ENCODE measurements at regions not wholly inside any gene's neighbourhood (a gene's known extent, or its start where the extent isn't known, plus 50 kb on each side); places are given as distances from the start of the nearest gene placed in this dataset.

GRCh38 chr19:31897292-31897691 lies 448.1 kb upstream of the ZNF507 start:
- Histone ChIP-seq H3K9ac (ENCODE audit: low read depth in 1 of 2, low read length in 2 of 2) (no peak overlapping the region), H3K27ac (ENCODE audit: low read depth in 1 of 2, low read length in 2 of 2) (no peak overlapping the region), H3K27me3 (ENCODE audit: control insufficient read depth in 4 of 4, insufficient read depth in 4 of 4, low read length in 3 of 4) (no peaks in the 10 kb centered on the region), H3K9me3 (ENCODE audit: control insufficient read depth in 4 of 4, low read length in 3 of 4) (peaks cover 0 to 8% (median 0%) of the 10 kb centered on the region in 4 donors), H3K4me1 (ENCODE audit: control insufficient read depth in 4 of 4, insufficient read depth in 4 of 4, low read length in 3 of 4) (no peaks in the 10 kb centered on the region), H3K36me3 (ENCODE audit: control insufficient read depth in 4 of 4, insufficient read depth in 3 of 4, low read depth in 1 of 4, low read length in 3 of 4) (no peaks in the 10 kb centered on the region), H3K4me3 (ENCODE audit: low read depth in 1 of 3, low read length in 3 of 3) (no peak overlapping the region)
- no peak for DNase-seq (ENCODE audit: low spot score)
- 78% methylated on average over 3 of the region's 3 CpGs for WGBS
- no peak for TF ChIP-seq HNF4G (IDR thresholded peaks at IDR 0.05)
- TF ChIP-seq ATF3 (IDR thresholded peaks at IDR 0.05) = no peak
- no peak for TF ChIP-seq TAF1 (conservative IDR thresholded peaks at IDR 0.05)

DNA sequence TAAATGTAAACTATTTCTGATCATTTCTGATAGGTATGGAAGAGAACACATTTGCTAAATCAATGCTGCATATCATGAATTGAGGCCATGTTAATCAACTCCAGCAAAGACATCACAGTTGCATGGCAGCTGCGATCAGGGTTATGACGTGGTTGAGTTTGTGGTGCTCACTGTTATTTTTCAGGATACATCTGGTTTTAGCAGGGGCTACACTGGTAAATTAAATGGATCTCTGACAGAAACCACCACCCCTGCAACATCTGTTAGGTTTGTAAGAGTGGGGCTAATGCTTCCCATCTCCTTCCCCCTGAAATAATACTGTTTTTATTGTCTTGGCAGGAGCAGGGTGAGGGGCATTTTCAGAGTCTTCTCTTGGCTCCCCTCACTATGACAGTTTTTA lies 444.4 kb upstream of the ZNF507 start:
- WGBS = 73% methylated on average over 2 of the region's 2 CpGs
- peaks cover 0 to 3% (median 0%) of the 10 kb centered on the region in 4 donors for H3K9me3 ChIP-seq (ENCODE audit: control insufficient read depth in 4 of 4, low read length in 3 of 4)

More for the DNA sequence above, 444.4 kb upstream of the ZNF507 start:
- H3K27me3 ChIP-seq (ENCODE audit: control insufficient read depth in 4 of 4, insufficient read depth in 4 of 4, low read length in 3 of 4) = no peaks in the 10 kb centered on the region
- no peaks in the 10 kb centered on the region for H3K4me1 ChIP-seq (ENCODE audit: control insufficient read depth in 4 of 4, insufficient read depth in 4 of 4, low read length in 3 of 4)
- no peak overlapping the region for H3K9ac ChIP-seq (ENCODE audit: low read depth in 1 of 2, low read length in 2 of 2)
- no peak for DNase-seq (ENCODE audit: low spot score)
- TF ChIP-seq TAF1 (conservative IDR thresholded peaks at IDR 0.05) (no peak), EGR1 (IDR thresholded peaks at IDR 0.05; ENCODE audit: low read depth in 2 of 2) (no peak), SP1 (IDR thresholded peaks at IDR 0.05) (no peak), ATF3 (IDR thresholded peaks at IDR 0.05) (no peak), HNF4G (IDR thresholded peaks at IDR 0.05) (no peak), HNF4A (conservative IDR thresholded peaks at IDR 0.05) (no peak), NR2F2 (IDR thresholded peaks at IDR 0.05) (no peak), FOXA1 (IDR thresholded peaks at IDR 0.05) (no peak), MAX (IDR thresholded peaks at IDR 0.05) (no peak), REST (IDR thresholded peaks at IDR 0.05) (no peak), RAD21 (IDR thresholded peaks at IDR 0.05) (no peak), FOXA2 (IDR thresholded peaks at IDR 0.05) (no peak), YY1 (IDR thresholded peaks at IDR 0.05) (no peak), GABPA (IDR thresholded peaks at IDR 0.05 in 1 of 2, conservative IDR thresholded peaks at IDR 0.05 in 1 of 2) (no peak)
- TF ChIP-seq, protein P1, sequence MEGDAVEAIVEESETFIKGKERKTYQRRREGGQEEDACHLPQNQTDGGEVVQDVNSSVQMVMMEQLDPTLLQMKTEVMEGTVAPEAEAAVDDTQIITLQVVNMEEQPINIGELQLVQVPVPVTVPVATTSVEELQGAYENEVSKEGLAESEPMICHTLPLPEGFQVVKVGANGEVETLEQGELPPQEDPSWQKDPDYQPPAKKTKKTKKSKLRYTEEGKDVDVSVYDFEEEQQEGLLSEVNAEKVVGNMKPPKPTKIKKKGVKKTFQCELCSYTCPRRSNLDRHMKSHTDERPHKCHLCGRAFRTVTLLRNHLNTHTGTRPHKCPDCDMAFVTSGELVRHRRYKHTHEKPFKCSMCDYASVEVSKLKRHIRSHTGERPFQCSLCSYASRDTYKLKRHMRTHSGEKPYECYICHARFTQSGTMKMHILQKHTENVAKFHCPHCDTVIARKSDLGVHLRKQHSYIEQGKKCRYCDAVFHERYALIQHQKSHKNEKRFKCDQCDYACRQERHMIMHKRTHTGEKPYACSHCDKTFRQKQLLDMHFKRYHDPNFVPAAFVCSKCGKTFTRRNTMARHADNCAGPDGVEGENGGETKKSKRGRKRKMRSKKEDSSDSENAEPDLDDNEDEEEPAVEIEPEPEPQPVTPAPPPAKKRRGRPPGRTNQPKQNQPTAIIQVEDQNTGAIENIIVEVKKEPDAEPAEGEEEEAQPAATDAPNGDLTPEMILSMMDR (IDR thresholded peaks at IDR 0.05; ENCODE audit: low read depth, low read length, missing input control) = no peak
- no peaks in the 10 kb centered on the region for H3K36me3 ChIP-seq (ENCODE audit: control insufficient read depth in 4 of 4, insufficient read depth in 3 of 4, low read depth in 1 of 4, low read length in 3 of 4)
- H3K27ac ChIP-seq (ENCODE audit: low read depth in 1 of 2, low read length in 2 of 2) = no peak overlapping the region
- no peak overlapping the region for H3K4me3 ChIP-seq (ENCODE audit: low read depth in 1 of 3, low read length in 3 of 3)
